Duodenal mucosa (tissue), 2 donors: ENCODE measurements at regions not wholly inside any gene's neighbourhood (a gene's known extent, or its start where the extent isn't known, plus 50 kb on each side); places are given as distances from the start of the nearest gene placed in this dataset.

Experiments used
- H3K27ac ChIP-seq: one replicate; pipeline ENCODE4 v1.7.0; 2013; ENCODE audit warnings: low read depth, low read length
- H3K27me3 ChIP-seq, 2 donors: one replicate each; pipeline ENCODE4 v1.7.0; 2013; ENCODE audit warnings: low read length in 2 of 2, control low read depth in 1 of 2; ENCODE audit not compliant: insufficient read depth in 2 of 2, control insufficient read depth in 1 of 2
- H3K36me3 ChIP-seq, 2 donors: one replicate each; pipeline ENCODE4 v1.7.0; 2013; ENCODE audit warnings: low read length in 2 of 2, control low read depth in 1 of 2; ENCODE audit not compliant: insufficient read depth in 2 of 2, control insufficient read depth in 1 of 2
- H3K4me1 ChIP-seq, 2 donors: one replicate each; pipeline ENCODE4 v1.7.0; 2013; ENCODE audit warnings: low read length in 2 of 2, control low read depth in 1 of 2; ENCODE audit not compliant: insufficient read depth in 2 of 2, control insufficient read depth in 1 of 2
- H3K4me3 ChIP-seq, 2 donors: one replicate each; pipeline ENCODE4 v1.7.0; 2013; ENCODE audit warnings: low read length in 2 of 2, low read depth in 1 of 2
- H3K9ac ChIP-seq, 2 donors: one replicate each; pipeline ENCODE4 v1.7.0; 2013; ENCODE audit warnings: low read length in 2 of 2, low read depth in 1 of 2
- H3K9me3 ChIP-seq, 2 donors: one replicate each; pipeline ENCODE4 v1.7.0; 2013; ENCODE audit warnings: low read length in 2 of 2, control low read depth in 1 of 2; ENCODE audit not compliant: control insufficient read depth in 1 of 2

DNA sequence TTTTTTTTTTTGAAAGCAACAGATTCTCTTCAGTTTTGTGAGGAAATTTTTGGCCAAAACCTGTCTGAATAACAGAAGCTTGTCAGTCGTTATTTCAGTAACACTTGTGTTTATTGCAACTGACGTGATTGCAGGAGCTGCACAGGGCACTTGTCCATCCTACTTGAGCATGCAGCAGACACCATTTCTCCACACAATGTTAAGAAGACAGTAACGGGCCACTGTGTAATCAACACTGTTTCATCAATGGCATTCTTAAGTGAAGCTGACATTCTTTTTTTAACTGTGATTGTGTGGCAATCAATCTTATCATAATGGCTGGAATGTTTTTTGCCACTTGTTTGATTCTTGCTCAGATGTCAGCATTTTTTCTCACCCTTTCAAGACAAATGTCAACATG, 50.1 kb upstream of the PIEZO2 start:
- no peaks in the 10 kb centered on the region for H3K27me3 ChIP-seq
- H3K9ac ChIP-seq, result no peak overlapping the region
- H3K27ac ChIP-seq, result no peak overlapping the region
- H3K4me3 ChIP-seq, result no peak overlapping the region
- no peaks in the 10 kb centered on the region for H3K4me1 ChIP-seq
- H3K9me3 ChIP-seq, result no peaks in the 10 kb centered on the region
- no peaks in the 10 kb centered on the region for H3K36me3 ChIP-seq
